Common myeloid progenitor, CD34-positive (primary cell): ENCODE measurements at regions not wholly inside any gene's neighbourhood (a gene's known extent, or its start where the extent isn't known, plus 50 kb on each side); places are given as distances from the start of the nearest gene placed in this dataset.

ENCODE experiments used
- CTCF ChIA-PET: fragments of 350-600 bp; sonication (Branson Sonifier 250); formaldehyde crosslinking; loops from one replicate; lab custom pipeline; 2021; ENCODE audit warnings: antibody characterized with exemption; lab: Charles Lee
- POLR2A ChIA-PET: fragments of 350-600 bp; sonication (Branson Sonifier 250); formaldehyde crosslinking; loops from one replicate; lab custom pipeline; 2021; ENCODE audit warnings: antibody characterized with exemption; lab: Charles Lee
- DNase-seq, 3 donors: peaks; one replicate each; pipeline versions ENCODE4 v3.0.0 to v3.0.0-alpha.2; 2013
- H3K27ac ChIP-seq, 2 experiments: 1 replicate in 1 of 2; 2 replicates in 1 of 2; pipeline ENCODE4 v1.7.0; 2013; ENCODE audit warnings: inconsistent platforms in 2 of 2, low read length in 2 of 2, mild to moderate bottlenecking in 2 of 2, low read depth in 1 of 2, moderate library complexity in 1 of 2; ENCODE audit not compliant: severe bottlenecking in 2 of 2, insufficient read depth in 1 of 2, poor library complexity in 1 of 2
- H3K27me3 ChIP-seq, 5 experiments: replicated peaks in 2 of 5; 1 replicate in 3 of 5; 2 replicates in 2 of 5; pipeline versions ENCODE4 v1.6.1 to v1.7.0; 2013; ENCODE audit warnings: low read length in 4 of 5, mild to moderate bottlenecking in 2 of 5, moderate library complexity in 2 of 5, inconsistent platforms in 1 of 5; ENCODE audit not compliant: insufficient read depth in 5 of 5, control insufficient read depth in 4 of 5
- H3K36me3 ChIP-seq, 4 experiments: 1 replicate in 2 of 4; 2 replicates in 2 of 4; pipeline versions ENCODE4 v1.6.1 to v1.7.0; 2013; ENCODE audit warnings: low read length in 3 of 4, control low read depth in 1 of 4, mild to moderate bottlenecking in 1 of 4; ENCODE audit not compliant: control insufficient read depth in 4 of 4, insufficient read depth in 4 of 4
- H3K4me1 ChIP-seq, 4 experiments: 1 replicate in 3 of 4; 2 replicates in 1 of 4; pipeline versions ENCODE4 v1.6.1 to v1.7.1; 2013; ENCODE audit warnings: low read length in 3 of 4, mild to moderate bottlenecking in 3 of 4, control low read depth in 1 of 4, inconsistent platforms in 1 of 4, moderate library complexity in 1 of 4; ENCODE audit not compliant: control insufficient read depth in 4 of 4, insufficient read depth in 4 of 4; ENCODE audit errors: control extremely low read depth in 1 of 4
- H3K4me3 ChIP-seq, 7 experiments: 1 replicate in 4 of 7; 2 replicates in 3 of 7; pipeline versions ENCODE4 v1.5.1 to v1.7.0; 2013; ENCODE audit warnings: mild to moderate bottlenecking in 7 of 7, low read length in 6 of 7, moderate library complexity in 6 of 7, inconsistent platforms in 2 of 7, low read depth in 2 of 7, control low read depth in 1 of 7; ENCODE audit not compliant: insufficient read depth in 4 of 7, control insufficient read depth in 1 of 7; ENCODE audit errors: extremely low read depth in 1 of 7
- H3K9me3 ChIP-seq, 5 experiments: 1 replicate in 4 of 5; 2 replicates in 1 of 5; pipeline versions ENCODE4 v1.6.1 to v1.7.1; 2013; ENCODE audit warnings: low read length in 4 of 5, mild to moderate bottlenecking in 2 of 5, inconsistent platforms in 1 of 5, low read depth in 1 of 5, moderate library complexity in 1 of 5; ENCODE audit not compliant: control insufficient read depth in 4 of 5, insufficient read depth in 2 of 5; ENCODE audit errors: control extremely low read depth in 1 of 5
- WGBS: methylation state at CpG from one replicate; pipeline ENCODE4 v1.1.5; 2013; ENCODE audit not compliant: insufficient coverage; 5-methylcytosine and 5-hydroxymethylcytosine counted together

- CTCF ChIA-PET: interaction anchor here (0.6 kb wide), 1 partner anchor 82 kb away, joined by 3 read pairs; no protein-coding TSS in a partner anchor
- Histone ChIP-seq H3K27me3 (no peaks in the 10 kb centered on the region), H3K4me1 (peaks cover 0 to 6% (median 0%) of the 10 kb centered on the region in 4 experiments), H3K4me3 (no peak overlapping the region), H3K9me3 (no peaks in the 10 kb centered on the region), H3K36me3 (no peaks in the 10 kb centered on the region), H3K27ac (no peak overlapping the region)
- WGBS: no CpG with 5 or more reads among the region's 1 CpG
- DNase-seq: no peak
- POLR2A ChIA-PET: no interaction called here
These were observed 127.9 kb upstream of the ADGRF1 start for GRCh38 chr6:47169785-47170616.

GRCh38 chr6:47168180-47168579, 126.0 kb upstream of the ADGRF1 start:
- WGBS: 100% methylated on average over 1 of the region's 2 CpGs
- Histone ChIP-seq H3K9me3 (no peaks in the 10 kb centered on the region), H3K4me3 (no peak overlapping the region), H3K4me1 (peaks cover 0 to 6% (median 1%) of the 10 kb centered on the region in 4 experiments), H3K27ac (no peak overlapping the region), H3K27me3 (no peaks in the 10 kb centered on the region), H3K36me3 (no peaks in the 10 kb centered on the region)
- CTCF ChIA-PET: no interaction called here
- no peak for DNase-seq
- POLR2A ChIA-PET: no interaction called here

- ChIA-PET CTCF (interaction anchor here (0.6 kb wide), 1 partner anchor 130 kb away, joined by 3 read pairs; no protein-coding TSS in a partner anchor), POLR2A (interaction anchor here (0.6 kb wide), 1 partner anchor 258 kb away, joined by 3 read pairs; no protein-coding TSS in a partner anchor)
- H3K36me3 ChIP-seq: no peaks in the 10 kb centered on the region
- DNase-seq: peak in 1 of 3 donors; percentile 20
- peaks cover 0 to 20% (median 7%) of the 10 kb centered on the region in 4 experiments for H3K4me1 ChIP-seq
- no peak overlapping the region for H3K27ac ChIP-seq
- no peaks in the 10 kb centered on the region for H3K27me3 ChIP-seq
- WGBS: 100% methylated on average over 1 of the region's 1 CpG
- no peaks in the 10 kb centered on the region for H3K9me3 ChIP-seq
- no peak overlapping the region for H3K4me3 ChIP-seq
These were observed 123.8 kb upstream of the ADGRF1 start for GRCh38 chr6:47165918-47166317.

- CTCF ChIA-PET: no interaction called here
These were observed 122.7 kb upstream of the ADGRF1 start for GRCh38 chr6:47164877-47165276.

GRCh38 chr6:47163536-47163935, 121.4 kb upstream of the ADGRF1 start:
- Histone ChIP-seq H3K4me3 (no peak overlapping the region), H3K27ac (no peak overlapping the region), H3K36me3 (no peaks in the 10 kb centered on the region), H3K9me3 (no peaks in the 10 kb centered on the region), H3K27me3 (no peaks in the 10 kb centered on the region), H3K4me1 (peaks cover 0 to 31% (median 7%) of the 10 kb centered on the region in 4 experiments)
- WGBS: 94% methylated on average over 2 of the region's 3 CpGs
- DNase-seq: no peak
- ChIA-PET CTCF (interaction anchor here (1.0 kb wide), 1 partner anchor 12 kb away, joined by 3 read pairs; no protein-coding TSS in a partner anchor), POLR2A (no interaction called here)

More at GRCh38 chr6:47164877-47165276, 122.7 kb upstream of the ADGRF1 start:
- Histone ChIP-seq H3K4me1 (peaks cover 0 to 25% (median 7%) of the 10 kb centered on the region in 4 experiments), H3K9me3 (no peaks in the 10 kb centered on the region), H3K27ac (no peak overlapping the region), H3K27me3 (no peaks in the 10 kb centered on the region), H3K4me3 (no peak overlapping the region), H3K36me3 (no peaks in the 10 kb centered on the region)
- POLR2A ChIA-PET: no interaction called here
- no peak for DNase-seq

- no peak overlapping the region for H3K27ac ChIP-seq
- POLR2A ChIA-PET: no interaction called here
- peaks cover 0 to 31% (median 7%) of the 10 kb centered on the region in 4 experiments for H3K4me1 ChIP-seq
- H3K36me3 ChIP-seq: no peaks in the 10 kb centered on the region
- H3K9me3 ChIP-seq: no peaks in the 10 kb centered on the region
- WGBS: 48% methylated on average over 2 of the region's 2 CpGs
- CTCF ChIA-PET: no interaction called here
- no peaks in the 10 kb centered on the region for H3K27me3 ChIP-seq
- no peak overlapping the region for H3K4me3 ChIP-seq
- peak in 2 of 3 donors; percentile 40 to 45 for DNase-seq
These were observed 120.7 kb upstream of the ADGRF1 start for GRCh38 chr6:47162793-47163192.

GRCh38 chr6:47162231-47162630, 120.1 kb upstream of the ADGRF1 start:
- no peaks in the 10 kb centered on the region for H3K9me3 ChIP-seq
- DNase-seq: no peak
- WGBS: no CpG with 5 or more reads among the region's 1 CpG
- no peak overlapping the region for H3K4me3 ChIP-seq
- no peaks in the 10 kb centered on the region for H3K36me3 ChIP-seq
- no peak overlapping the region for H3K27ac ChIP-seq
- peaks cover 0 to 31% (median 7%) of the 10 kb centered on the region in 4 experiments for H3K4me1 ChIP-seq
- ChIA-PET POLR2A (no interaction called here), CTCF (no interaction called here)
- H3K27me3 ChIP-seq: no peaks in the 10 kb centered on the region
